K562 (cell line): ENCODE measurements at regions not wholly inside any gene's neighbourhood (a gene's known extent, or its start where the extent isn't known, plus 50 kb on each side); places are given as distances from the start of the nearest gene placed in this dataset.

Experiments used
- ATAC-seq: fragments of 200-7000 bp; cut with Tn5 transposase; 3 replicates; pipeline ENCODE4 v1.9.1; 2020; ENCODE audit warnings: moderate library complexity
- BruUV-seq: library from RNA; stranded (reverse); fragments of 400-500 nt; replicated peaks from 2 replicates; lab custom pipeline; 2021; lab: Mats Ljungman, UMichigan
- CTCF ChIA-PET: fragments of 300-600 bp; formaldehyde crosslinking; extraction: SDS; loops from one replicate; lab custom pipeline; 2021; ENCODE audit warnings: low intra/inter-chr PET ratio; lab: Yijun Ruan, JAX
- POLR2A ChIA-PET: fragments of 300-600, 350-650 bp; sonication (Branson Sonifier 250); formaldehyde crosslinking; extraction: SDS; loops from one replicate; lab custom pipeline; 2021; ENCODE audit warnings: antibody characterized with exemption, inconsistent platforms; lab: Yijun Ruan, JAX
- DNase-seq, 4 experiments: peaks; one replicate each; pipeline versions ENCODE4 v3.0.0 to v3.0.0-alpha.2; 2011 to 2018; ENCODE audit warnings: low spot score in 3 of 4, mixed read lengths in 3 of 4; ENCODE audit errors: extremely low read depth in 1 of 4
- FAIRE-seq: peaks from 2 replicates; lab custom pipeline; 2011; peaks lifted over from hg19 to GRCh38; lab: Jason Lieb, UNC
- H2AFZ ChIP-seq: 2 replicates; pipeline ENCODE4 v1.6.0; 2011; ENCODE audit warnings: low read depth, low read length, control low read depth, inconsistent platforms
- H3K27ac ChIP-seq: fragments of 200-600 bp; 3 replicates; pipeline ENCODE4 v1.8.0; 2011; ENCODE audit warnings: low read depth, mild to moderate bottlenecking, control low read depth, inconsistent platforms, low read length, moderate library complexity, mixed read lengths; ENCODE audit errors: extremely low read depth
- H3K27me3 ChIP-seq, 2 experiments: fragments of 300-600 bp in 1 of 2; 2 replicates in 1 of 2; 3 replicates in 1 of 2; pipeline versions ENCODE4 v1.6.0 to v1.8.0; 2011; ENCODE audit warnings: inconsistent platforms in 2 of 2, low read length in 2 of 2, mild to moderate bottlenecking in 1 of 2, mixed read lengths in 1 of 2, moderate library complexity in 1 of 2; ENCODE audit not compliant: control insufficient read depth in 2 of 2, insufficient read depth in 2 of 2
- H3K36me3 ChIP-seq: fragments of 300-600 bp; 3 replicates; pipeline ENCODE4 v1.8.0; 2011; ENCODE audit warnings: mild to moderate bottlenecking, low read length, inconsistent platforms; ENCODE audit not compliant: control insufficient read depth, insufficient read depth
- H3K4me1 ChIP-seq, 2 experiments: fragments of 200-600 bp in 1 of 2; replicated peaks in 1 of 2; 2 replicates in 1 of 2; 3 replicates in 1 of 2; pipeline versions ENCODE4 v1.5.1 to v1.8.0; 2011; ENCODE audit warnings: inconsistent platforms in 2 of 2, low read length in 2 of 2, mild to moderate bottlenecking in 1 of 2, mixed read lengths in 1 of 2, moderate library complexity in 1 of 2; ENCODE audit not compliant: control insufficient read depth in 2 of 2, insufficient read depth in 2 of 2
- H3K4me2 ChIP-seq: 2 replicates; pipeline ENCODE4 v1.6.1; 2011; ENCODE audit warnings: low read length, control low read depth, inconsistent platforms, mixed read lengths; ENCODE audit not compliant: insufficient read depth
- H3K4me3 ChIP-seq: fragments of 200-600 bp; sonication (generic), shearing (Covaris generic); 2 replicates; pipeline ENCODE4 v1.5.1; 2016; ENCODE audit warnings: control low read depth, inconsistent platforms
- H3K79me2 ChIP-seq: fragments of 200-600 bp; 3 replicates; pipeline ENCODE4 v1.8.0; 2011; ENCODE audit warnings: low read length, inconsistent platforms; ENCODE audit not compliant: control insufficient read depth, insufficient read depth
- H3K9ac ChIP-seq, 2 experiments: 2 replicates each; pipeline versions ENCODE4 v1.6.0 to v1.6.1; 2011; ENCODE audit warnings: low read depth in 2 of 2, low read length in 2 of 2, control low read depth in 1 of 2, inconsistent platforms in 1 of 2, mild to moderate bottlenecking in 1 of 2, mixed read lengths in 1 of 2; ENCODE audit not compliant: insufficient read depth in 1 of 2
- H3K9me1 ChIP-seq: one replicate; pipeline ENCODE4 v1.6.0; 2011; ENCODE audit warnings: inconsistent platforms, mild to moderate bottlenecking, low read length, moderate library complexity; ENCODE audit not compliant: control insufficient read depth, insufficient read depth
- H3K9me3 ChIP-seq: replicated peaks from 2 replicates; pipeline ENCODE4 v1.5.1; 2011; ENCODE audit warnings: low read depth, low read length, inconsistent platforms; ENCODE audit not compliant: control insufficient read depth, insufficient read depth
- H4K20me1 ChIP-seq: replicated peaks from 2 replicates; pipeline ENCODE4 v1.6.1; 2011; ENCODE audit warnings: low read length, inconsistent platforms, mixed read lengths; ENCODE audit not compliant: control insufficient read depth, insufficient read depth
- ATF7 ChIP-seq: fragments of 450-650 bp; IDR thresholded peaks from 2 replicates; pipeline ENCODE4 v1.7.1; 2014; ENCODE audit warnings: mild to moderate bottlenecking, moderate library complexity
- ELK3 ChIP-seq: fragments of 450-650 bp; formaldehyde crosslinking; IDR thresholded peaks from 2 replicates; pipeline ENCODE4 v1.4.0; 2020; ENCODE audit warnings: mild to moderate bottlenecking
- FOS ChIP-seq: IDR thresholded peaks from 3 replicates; pipeline ENCODE4 v1.6.1; 2011; ENCODE audit not compliant: insufficient read length; ENCODE audit errors: extremely low read depth
- HOXB6 ChIP-seq: fragments of 250-450 bp; sonication (Bioruptor Pico); IDR thresholded peaks from 2 replicates; pipeline ENCODE4 v1.5.1; 2022; ENCODE audit warnings: mild to moderate bottlenecking, borderline replicate concordance
- JUN ChIP-seq, 2 experiments: sonication (generic) in 1 of 2; formaldehyde crosslinking in 1 of 2; IDR thresholded peaks; 2 replicates each; pipeline versions ENCODE4 v1.6.1 to v1.8.0; 2012 to 2022; ENCODE audit warnings: borderline replicate concordance in 2 of 2, mild to moderate bottlenecking in 2 of 2, improper control_type of control experiment in 1 of 2, low read depth in 1 of 2, low read length in 1 of 2, missing genetic modification reagents in 1 of 2
- MTA3 ChIP-seq: fragments of 450-650 bp; formaldehyde crosslinking; IDR thresholded peaks from 2 replicates; pipeline ENCODE4 v1.6.1; 2017; ENCODE audit warnings: mild to moderate bottlenecking, borderline replicate concordance
- PML ChIP-seq: IDR thresholded peaks from 2 replicates; pipeline ENCODE4 v1.6.1; 2012; ENCODE audit warnings: low read length, inconsistent platforms
- PTTG1 ChIP-seq: fragments of 450-650 bp; IDR thresholded peaks from 2 replicates; pipeline ENCODE4 v1.6.1; 2016; ENCODE audit warnings: low read depth, mild to moderate bottlenecking, missing genetic modification characterization, missing compliant biosample characterization
- RBM34 ChIP-seq: fragments of 200-400 bp; formaldehyde crosslinking; IDR thresholded peaks from 2 replicates; pipeline ENCODE4 v1.6.1; 2018; ENCODE audit warnings: low read length, borderline replicate concordance; ENCODE audit not compliant: insufficient read depth
- SIN3B ChIP-seq: fragments of 450-650 bp; IDR thresholded peaks from 2 replicates; pipeline ENCODE4 v1.6.1; 2017; ENCODE audit warnings: low read depth, mild to moderate bottlenecking, moderate library complexity
- SRF ChIP-seq, 2 experiments: fragments of 250-450, 450-650 bp in 1 of 2; sonication (Bioruptor Pico) in 1 of 2; sonication (generic) in 1 of 2; formaldehyde crosslinking; IDR thresholded peaks; 2 replicates each; pipeline versions ENCODE4 v1.5.0 to v1.5.1; 2020 to 2022; ENCODE audit warnings: mild to moderate bottlenecking in 1 of 2, missing genetic modification reagents in 1 of 2
- ZNF174 ChIP-seq: fragments of 250-450 bp; sonication (Bioruptor Pico); IDR thresholded peaks from 2 replicates; pipeline ENCODE4 v1.4.0; 2020; ENCODE audit warnings: mild to moderate bottlenecking
- ZNF184 ChIP-seq: sonication (generic); formaldehyde crosslinking; IDR thresholded peaks from 2 replicates; pipeline ENCODE4 v1.5.0; 2020; ENCODE audit warnings: missing genetic modification reagents
- ZNF696 ChIP-seq: fragments of 250-450 bp; sonication (Bioruptor Pico); conservative IDR thresholded peaks from 2 replicates; pipeline ENCODE4 v1.4.0; 2020; ENCODE audit warnings: mild to moderate bottlenecking, moderate library complexity
- WGBS: fragments of 100-300 bp; shearing (Covaris generic); methylation state at CpG from one replicate; pipeline ENCODE4 v1.1.6; 2016; ENCODE audit warnings: low coverage, mixed read lengths; ENCODE audit not compliant: insufficient coverage; ENCODE audit errors: missing lambda C conversion rate; 5-methylcytosine and 5-hydroxymethylcytosine counted together
- in situ Hi-C: fragments of 300-500 bp; cut with MboI; formaldehyde crosslinking; loops from 4 replicates; pipeline ENCODE4 v1.15.0; 2018; ENCODE audit warnings: inconsistent platforms, mixed read lengths
- intact Hi-C: fragments of 100-400 bp; cut with micrococcal nuclease; formaldehyde crosslinking; loops from 2 replicates; pipeline ENCODE4 v1.14.2; 2022
- TF ChIP-seq, protein P1 (sequence below): sonication (generic); formaldehyde crosslinking; IDR thresholded peaks from 2 replicates; pipeline ENCODE4 v1.8.0; 2022; ENCODE audit warnings: missing genetic modification reagents, mild to moderate bottlenecking, borderline replicate concordance

- TF ChIP-seq, protein P1, sequence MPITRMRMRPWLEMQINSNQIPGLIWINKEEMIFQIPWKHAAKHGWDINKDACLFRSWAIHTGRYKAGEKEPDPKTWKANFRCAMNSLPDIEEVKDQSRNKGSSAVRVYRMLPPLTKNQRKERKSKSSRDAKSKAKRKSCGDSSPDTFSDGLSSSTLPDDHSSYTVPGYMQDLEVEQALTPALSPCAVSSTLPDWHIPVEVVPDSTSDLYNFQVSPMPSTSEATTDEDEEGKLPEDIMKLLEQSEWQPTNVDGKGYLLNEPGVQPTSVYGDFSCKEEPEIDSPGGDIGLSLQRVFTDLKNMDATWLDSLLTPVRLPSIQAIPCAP (CRISPR knock-in tag) = no peak
- TF ChIP-seq RBM34 = no peak
- no peak for TF ChIP-seq ZNF174 (CRISPR knock-in tag)
- no peak for TF ChIP-seq MTA3
- no peak for TF ChIP-seq SIN3B
- no peak for TF ChIP-seq JUN (IDR thresholded peaks at IDR 0.05; ENCODE audit: borderline replicate concordance, low read depth, low read length)
- no peak for TF ChIP-seq JUN (CRISPR knock-in tag; IDR thresholded peaks at IDR 0.05; ENCODE audit: borderline replicate concordance)
- no peak for TF ChIP-seq ELK3 (CRISPR knock-in tag)
- TF ChIP-seq, all 486 proteins: peak for 0
Measured at GRCh38 chr4:30473225-30473624, 246.9 kb upstream of the PCDH7 start (continued).

- Histone ChIP-seq H3K27ac (no peak overlapping the region), H3K4me1 (no peaks in the 10 kb centered on the region), H3K9me1 (no peaks in the 10 kb centered on the region), H3K9me3 (no peaks in the 10 kb centered on the region), H3K79me2 (no peaks in the 10 kb centered on the region), H3K36me3 (no peaks in the 10 kb centered on the region), H3K27me3 (no peaks in the 10 kb centered on the region), H3K4me2 (no peak overlapping the region), H3K9ac (no peak overlapping the region), H2AFZ (no peak overlapping the region), H3K4me3 (no peak overlapping the region), H4K20me1 (no peaks in the 10 kb centered on the region)
- intact Hi-C loops (no loop called here), in situ Hi-C loops (no loop called here)
- no peak for DNase-seq
- POLR2A ChIA-PET = no interaction called here
- 3% methylated on average over 3 of the region's 3 CpGs for WGBS
- BruUV-seq = no TSS peak
- no peak for ATAC-seq
- FAIRE-seq = no peak
- CTCF ChIA-PET = no interaction called here
- TF ChIP-seq ZNF696 (CRISPR knock-in tag) (no peak), ZNF184 (CRISPR knock-in tag) (no peak), PML (no peak), ATF7 (no peak), FOS (no peak), HOXB6 (CRISPR knock-in tag) (no peak), SRF (CRISPR knock-in tag; IDR thresholded peaks at IDR 0.05) (no peak), PTTG1 (tag) (no peak)
Measured at GRCh38 chr4:30495251-30495650, 224.9 kb upstream of the PCDH7 start.
